ENCODE measurements at regions not wholly inside any gene's neighbourhood (a gene's known extent, or its start where the extent isn't known, plus 50 kb on each side); places are given as distances from the start of the nearest gene placed in this dataset.

GRCh38 chr13:31462766-31463165 is 263.0 kb downstream of the B3GLCT start:
- H3K79me2 ChIP-seq (ENCODE audit: control insufficient read depth, insufficient read depth, low read length), result no peaks in the 10 kb centered on the region
- no peak overlapping the region for H3K27ac ChIP-seq (ENCODE audit: insufficient read depth, low read length)
- H3K27me3 ChIP-seq (ENCODE audit: control insufficient read depth, insufficient read depth, low read length), result no peaks in the 10 kb centered on the region
- no peaks in the 10 kb centered on the region for H3K36me3 ChIP-seq (ENCODE audit: control insufficient read depth, insufficient read depth, low read length)
- no peak overlapping the region for H2AFZ ChIP-seq (ENCODE audit: low read length)
- H3K9ac ChIP-seq (ENCODE audit: insufficient read depth, low read length), result no peak overlapping the region
- no peak overlapping the region for H3K4me2 ChIP-seq (ENCODE audit: extremely low read depth, insufficient read depth, low read length)
- H3K4me3 ChIP-seq (replicated peaks in 1 of 4; ENCODE audit: control extremely low read depth in 1 of 4, insufficient read depth in 1 of 4, low read depth in 3 of 4, low read length in 4 of 4), result no peak overlapping the region
- H3K4me1 ChIP-seq (ENCODE audit: control insufficient read depth, extremely low read depth, insufficient read depth, low read length), result no peaks in the 10 kb centered on the region
- no peak for TF ChIP-seq EZH2 (IDR thresholded peaks at IDR 0.05; ENCODE audit: low read length, missing control alignments)
- TF ChIP-seq CTCF (conservative IDR thresholded peaks at IDR 0.05 in 1 of 2, IDR thresholded peaks at IDR 0.05 in 1 of 2; ENCODE audit: low read depth in 1 of 2, low read length in 2 of 2), result no peak
- no peaks in the 10 kb centered on the region for H4K20me1 ChIP-seq (ENCODE audit: control insufficient read depth, extremely low read depth, insufficient read depth, low read length)
- no peaks in the 10 kb centered on the region for H3K9me3 ChIP-seq (ENCODE audit: control insufficient read depth, insufficient read depth, low read depth, low read length)
- no peak for DNase-seq (ENCODE audit: low read depth in 2 of 2)

GRCh38 chr13:31468114-31468902 is 268.5 kb downstream of the B3GLCT start:
- Histone ChIP-seq H3K9me3 (ENCODE audit: control insufficient read depth, insufficient read depth, low read depth, low read length) (no peaks in the 10 kb centered on the region), H3K36me3 (ENCODE audit: control insufficient read depth, insufficient read depth, low read length) (no peaks in the 10 kb centered on the region), H3K4me2 (ENCODE audit: extremely low read depth, insufficient read depth, low read length) (no peak overlapping the region), H3K27ac (ENCODE audit: insufficient read depth, low read length) (no peak overlapping the region), H3K79me2 (ENCODE audit: control insufficient read depth, insufficient read depth, low read length) (no peaks in the 10 kb centered on the region), H2AFZ (ENCODE audit: low read length) (no peak overlapping the region), H3K4me3 (replicated peaks in 1 of 4; ENCODE audit: control extremely low read depth in 1 of 4, insufficient read depth in 1 of 4, low read depth in 3 of 4, low read length in 4 of 4) (no peak overlapping the region), H3K4me1 (ENCODE audit: control insufficient read depth, extremely low read depth, insufficient read depth, low read length) (no peaks in the 10 kb centered on the region), H3K27me3 (ENCODE audit: control insufficient read depth, insufficient read depth, low read length) (no peaks in the 10 kb centered on the region), H3K9ac (ENCODE audit: insufficient read depth, low read length) (no peak overlapping the region), H4K20me1 (ENCODE audit: control insufficient read depth, extremely low read depth, insufficient read depth, low read length) (no peaks in the 10 kb centered on the region)
- TF ChIP-seq CTCF (conservative IDR thresholded peaks at IDR 0.05 in 1 of 2, IDR thresholded peaks at IDR 0.05 in 1 of 2; ENCODE audit: low read depth in 1 of 2, low read length in 2 of 2), result no peak
- TF ChIP-seq EZH2 (IDR thresholded peaks at IDR 0.05; ENCODE audit: low read length, missing control alignments), result no peak
- DNase-seq (ENCODE audit: low read depth in 2 of 2), result no peak

- DNase-seq (ENCODE audit: low read depth in 2 of 2), result no peak
- H4K20me1 ChIP-seq (ENCODE audit: control insufficient read depth, extremely low read depth, insufficient read depth, low read length), result no peaks in the 10 kb centered on the region
- no peaks in the 10 kb centered on the region for H3K79me2 ChIP-seq (ENCODE audit: control insufficient read depth, insufficient read depth, low read length)
- no peak overlapping the region for H3K4me3 ChIP-seq (replicated peaks in 1 of 4; ENCODE audit: control extremely low read depth in 1 of 4, insufficient read depth in 1 of 4, low read depth in 3 of 4, low read length in 4 of 4)
- no peaks in the 10 kb centered on the region for H3K27me3 ChIP-seq (ENCODE audit: control insufficient read depth, insufficient read depth, low read length)
- H3K36me3 ChIP-seq (ENCODE audit: control insufficient read depth, insufficient read depth, low read length), result no peaks in the 10 kb centered on the region
- H2AFZ ChIP-seq (ENCODE audit: low read length), result no peak overlapping the region
- H3K27ac ChIP-seq (ENCODE audit: insufficient read depth, low read length), result no peak overlapping the region
- TF ChIP-seq EZH2 (IDR thresholded peaks at IDR 0.05; ENCODE audit: low read length, missing control alignments), result no peak
- no peak overlapping the region for H3K4me2 ChIP-seq (ENCODE audit: extremely low read depth, insufficient read depth, low read length)
- no peaks in the 10 kb centered on the region for H3K9me3 ChIP-seq (ENCODE audit: control insufficient read depth, insufficient read depth, low read depth, low read length)
- H3K9ac ChIP-seq (ENCODE audit: insufficient read depth, low read length), result no peak overlapping the region
- H3K4me1 ChIP-seq (ENCODE audit: control insufficient read depth, extremely low read depth, insufficient read depth, low read length), result no peaks in the 10 kb centered on the region
These were observed 269.6 kb downstream of the B3GLCT start for GRCh38 chr13:31469377-31469776.

Measured in fibroblast of lung (primary cell).